ENCODE measurements at regions not wholly inside any gene's neighbourhood (a gene's known extent, or its start where the extent isn't known, plus 50 kb on each side); places are given as distances from the start of the nearest gene placed in this dataset.

- Histone ChIP-seq H3K4me2 (ENCODE audit: low read depth, low read length, poor library complexity, severe bottlenecking) (no peak overlapping the region), H3K36me3 (ENCODE audit: insufficient read depth, low read length) (no peaks in the 10 kb centered on the region), H3K9me3 (ENCODE audit: low read length) (no peaks in the 10 kb centered on the region), H3K4me1 (ENCODE audit: low read length) (no peaks in the 10 kb centered on the region), H3K9me2 (replicated peaks; ENCODE audit: insufficient read depth, low read length) (no peaks in the 10 kb centered on the region), H4K20me1 (ENCODE audit: insufficient read depth, low read depth, low read length) (no peaks in the 10 kb centered on the region), H3K27ac (ENCODE audit: low read length) (no peak overlapping the region), H3K4me3 (ENCODE audit: low read length) (no peak overlapping the region), H2AFZ (ENCODE audit: low read length) (no peak overlapping the region), H3K9ac (ENCODE audit: low read length) (no peak overlapping the region), H3K79me2 (ENCODE audit: low read length) (no peaks in the 10 kb centered on the region), H3K27me3 (ENCODE audit: low read length) (no peaks in the 10 kb centered on the region)
- no peak for DNase-seq
Observed at GRCh38 chr20:4330011-4330410, 80.9 kb upstream of the ADRA1D start.

- H2AFZ ChIP-seq (ENCODE audit: low read length) = no peak overlapping the region
- no peaks in the 10 kb centered on the region for H3K9me3 ChIP-seq (ENCODE audit: low read length)
- no peaks in the 10 kb centered on the region for H3K4me1 ChIP-seq (ENCODE audit: low read length)
- no peak overlapping the region for H3K4me2 ChIP-seq (ENCODE audit: low read depth, low read length, poor library complexity, severe bottlenecking)
- peak; percentile 50 for DNase-seq
- no peak overlapping the region for H3K9ac ChIP-seq (ENCODE audit: low read length)
- H3K27me3 ChIP-seq (ENCODE audit: low read length) = no peaks in the 10 kb centered on the region
- no peak overlapping the region for H3K27ac ChIP-seq (ENCODE audit: low read length)
- H4K20me1 ChIP-seq (ENCODE audit: insufficient read depth, low read depth, low read length) = no peaks in the 10 kb centered on the region
- no peaks in the 10 kb centered on the region for H3K36me3 ChIP-seq (ENCODE audit: insufficient read depth, low read length)
- no peak overlapping the region for H3K4me3 ChIP-seq (ENCODE audit: low read length)
- H3K9me2 ChIP-seq (replicated peaks; ENCODE audit: insufficient read depth, low read length) = no peaks in the 10 kb centered on the region
- H3K79me2 ChIP-seq (ENCODE audit: low read length) = no peaks in the 10 kb centered on the region
Observed at GRCh38 chr20:4329232-4329631, 80.1 kb upstream of the ADRA1D start.

- no peaks in the 10 kb centered on the region for H3K4me1 ChIP-seq (ENCODE audit: low read length)
- H4K20me1 ChIP-seq (ENCODE audit: insufficient read depth, low read depth, low read length) = no peaks in the 10 kb centered on the region
- DNase-seq = no peak
- no peak overlapping the region for H3K4me3 ChIP-seq (ENCODE audit: low read length)
- no peak overlapping the region for H3K9ac ChIP-seq (ENCODE audit: low read length)
- H3K27ac ChIP-seq (ENCODE audit: low read length) = no peak overlapping the region
- H3K27me3 ChIP-seq (ENCODE audit: low read length) = no peaks in the 10 kb centered on the region
- no peaks in the 10 kb centered on the region for H3K36me3 ChIP-seq (ENCODE audit: insufficient read depth, low read length)
- no peak overlapping the region for H2AFZ ChIP-seq (ENCODE audit: low read length)
- H3K79me2 ChIP-seq (ENCODE audit: low read length) = no peaks in the 10 kb centered on the region
- no peaks in the 10 kb centered on the region for H3K9me3 ChIP-seq (ENCODE audit: low read length)
- no peaks in the 10 kb centered on the region for H3K9me2 ChIP-seq (replicated peaks; ENCODE audit: insufficient read depth, low read length)
- H3K4me2 ChIP-seq (ENCODE audit: low read depth, low read length, poor library complexity, severe bottlenecking) = no peak overlapping the region
Observed at GRCh38 chr20:4328541-4328940, 79.5 kb upstream of the ADRA1D start.

- Histone ChIP-seq H4K20me1 (ENCODE audit: insufficient read depth, low read depth, low read length) (no peaks in the 10 kb centered on the region), H3K9ac (ENCODE audit: low read length) (no peak overlapping the region), H3K36me3 (ENCODE audit: insufficient read depth, low read length) (no peaks in the 10 kb centered on the region), H3K4me3 (ENCODE audit: low read length) (no peak overlapping the region), H3K27me3 (ENCODE audit: low read length) (no peaks in the 10 kb centered on the region), H3K4me2 (ENCODE audit: low read depth, low read length, poor library complexity, severe bottlenecking) (no peak overlapping the region), H2AFZ (ENCODE audit: low read length) (no peak overlapping the region), H3K79me2 (ENCODE audit: low read length) (no peaks in the 10 kb centered on the region), H3K4me1 (ENCODE audit: low read length) (no peaks in the 10 kb centered on the region), H3K9me2 (replicated peaks; ENCODE audit: insufficient read depth, low read length) (no peaks in the 10 kb centered on the region), H3K27ac (ENCODE audit: low read length) (no peak overlapping the region), H3K9me3 (ENCODE audit: low read length) (no peaks in the 10 kb centered on the region)
- DNase-seq = no peak
Observed at GRCh38 chr20:4327956-4328355, 78.9 kb upstream of the ADRA1D start.

GRCh38 chr20:4326195-4327065, 77.3 kb upstream of the ADRA1D start:
- Histone ChIP-seq H4K20me1 (ENCODE audit: insufficient read depth, low read depth, low read length) (no peaks in the 10 kb centered on the region), H3K9ac (ENCODE audit: low read length) (no peak overlapping the region), H3K27ac (ENCODE audit: low read length) (no peak overlapping the region), H3K27me3 (ENCODE audit: low read length) (no peaks in the 10 kb centered on the region), H3K4me1 (ENCODE audit: low read length) (no peaks in the 10 kb centered on the region), H3K79me2 (ENCODE audit: low read length) (no peaks in the 10 kb centered on the region), H3K36me3 (ENCODE audit: insufficient read depth, low read length) (no peaks in the 10 kb centered on the region), H3K9me3 (ENCODE audit: low read length) (no peaks in the 10 kb centered on the region), H3K4me3 (ENCODE audit: low read length) (no peak overlapping the region), H3K9me2 (replicated peaks; ENCODE audit: insufficient read depth, low read length) (no peaks in the 10 kb centered on the region), H2AFZ (ENCODE audit: low read length) (no peak overlapping the region), H3K4me2 (ENCODE audit: low read depth, low read length, poor library complexity, severe bottlenecking) (no peak overlapping the region)
- no peak for DNase-seq

GRCh38 chr20:4325548-4326187, 76.6 kb upstream of the ADRA1D start:
- Histone ChIP-seq H2AFZ (ENCODE audit: low read length) (no peak overlapping the region), H3K27me3 (ENCODE audit: low read length) (no peaks in the 10 kb centered on the region), H3K36me3 (ENCODE audit: insufficient read depth, low read length) (no peaks in the 10 kb centered on the region), H3K79me2 (ENCODE audit: low read length) (no peaks in the 10 kb centered on the region), H4K20me1 (ENCODE audit: insufficient read depth, low read depth, low read length) (no peaks in the 10 kb centered on the region), H3K9ac (ENCODE audit: low read length) (no peak overlapping the region), H3K4me1 (ENCODE audit: low read length) (no peaks in the 10 kb centered on the region), H3K27ac (ENCODE audit: low read length) (no peak overlapping the region), H3K4me3 (ENCODE audit: low read length) (no peak overlapping the region), H3K9me2 (replicated peaks; ENCODE audit: insufficient read depth, low read length) (no peaks in the 10 kb centered on the region), H3K4me2 (ENCODE audit: low read depth, low read length, poor library complexity, severe bottlenecking) (no peak overlapping the region), H3K9me3 (ENCODE audit: low read length) (no peaks in the 10 kb centered on the region)
- no peak for DNase-seq

- no peaks in the 10 kb centered on the region for H3K27me3 ChIP-seq (ENCODE audit: low read length)
- DNase-seq = no peak
- no peak overlapping the region for H3K27ac ChIP-seq (ENCODE audit: low read length)
- no peaks in the 10 kb centered on the region for H4K20me1 ChIP-seq (ENCODE audit: insufficient read depth, low read depth, low read length)
- no peaks in the 10 kb centered on the region for H3K4me1 ChIP-seq (ENCODE audit: low read length)
- no peak overlapping the region for H2AFZ ChIP-seq (ENCODE audit: low read length)
- no peak overlapping the region for H3K9ac ChIP-seq (ENCODE audit: low read length)
- no peaks in the 10 kb centered on the region for H3K36me3 ChIP-seq (ENCODE audit: insufficient read depth, low read length)
- H3K9me3 ChIP-seq (ENCODE audit: low read length) = no peaks in the 10 kb centered on the region
- H3K4me3 ChIP-seq (ENCODE audit: low read length) = no peak overlapping the region
- no peaks in the 10 kb centered on the region for H3K79me2 ChIP-seq (ENCODE audit: low read length)
- H3K4me2 ChIP-seq (ENCODE audit: low read depth, low read length, poor library complexity, severe bottlenecking) = no peak overlapping the region
- H3K9me2 ChIP-seq (replicated peaks; ENCODE audit: insufficient read depth, low read length) = no peaks in the 10 kb centered on the region
Observed at GRCh38 chr20:4324611-4325243, 75.6 kb upstream of the ADRA1D start.

GRCh38 chr20:4322499-4322898, 73.4 kb upstream of the ADRA1D start:
- no peaks in the 10 kb centered on the region for H4K20me1 ChIP-seq (ENCODE audit: insufficient read depth, low read depth, low read length)
- H3K4me2 ChIP-seq (ENCODE audit: low read depth, low read length, poor library complexity, severe bottlenecking) = no peak overlapping the region
- H3K9me3 ChIP-seq (ENCODE audit: low read length) = no peaks in the 10 kb centered on the region
- H3K4me3 ChIP-seq (ENCODE audit: low read length) = no peak overlapping the region
- no peaks in the 10 kb centered on the region for H3K4me1 ChIP-seq (ENCODE audit: low read length)
- no peaks in the 10 kb centered on the region for H3K36me3 ChIP-seq (ENCODE audit: insufficient read depth, low read length)
- no peaks in the 10 kb centered on the region for H3K27me3 ChIP-seq (ENCODE audit: low read length)
- H3K79me2 ChIP-seq (ENCODE audit: low read length) = no peaks in the 10 kb centered on the region
- H2AFZ ChIP-seq (ENCODE audit: low read length) = no peak overlapping the region
- no peak overlapping the region for H3K9ac ChIP-seq (ENCODE audit: low read length)
- H3K27ac ChIP-seq (ENCODE audit: low read length) = no peak overlapping the region
- H3K9me2 ChIP-seq (replicated peaks; ENCODE audit: insufficient read depth, low read length) = no peaks in the 10 kb centered on the region
- DNase-seq = no peak
